H9 (cell line): ENCODE measurements at regions not wholly inside any gene's neighbourhood (a gene's known extent, or its start where the extent isn't known, plus 50 kb on each side); places are given as distances from the start of the nearest gene placed in this dataset.

Source experiments
- DNase-seq: peaks from one replicate; pipeline ENCODE4 v3.0.0-alpha.2; 2017
- H2AFZ ChIP-seq: one replicate; pipeline ENCODE4 v1.6.1; 2013; ENCODE audit warnings: mild to moderate bottlenecking, low read length, control low read depth, moderate library complexity
- H2AK5ac ChIP-seq: 2 replicates; pipeline ENCODE4 v1.6.1; 2013; ENCODE audit warnings: low read length, control low read depth, mixed read lengths; ENCODE audit not compliant: insufficient read length
- H2BK120ac ChIP-seq: one replicate; pipeline ENCODE4 v1.6.1; 2013; ENCODE audit warnings: low read depth, mild to moderate bottlenecking, low read length, control low read depth, inconsistent platforms; ENCODE audit not compliant: poor library complexity, severe bottlenecking
- H2BK12ac ChIP-seq: 2 replicates; pipeline ENCODE4 v1.6.1; 2013; ENCODE audit warnings: low read length, control low read depth, mixed read lengths, low read depth; ENCODE audit not compliant: insufficient read length
- H2BK15ac ChIP-seq: 2 replicates; pipeline ENCODE4 v1.6.1; 2013; ENCODE audit warnings: low read depth, low read length, control low read depth
- H2BK20ac ChIP-seq: one replicate; pipeline ENCODE4 v1.6.1; 2013; ENCODE audit warnings: low read depth, mild to moderate bottlenecking, low read length, control low read depth, inconsistent platforms; ENCODE audit not compliant: poor library complexity, severe bottlenecking
- H2BK5ac ChIP-seq: 2 replicates; pipeline ENCODE4 v1.6.1; 2013; ENCODE audit warnings: low read length, control low read depth, mixed read lengths; ENCODE audit not compliant: insufficient read length
- H3K14ac ChIP-seq: 2 replicates; pipeline ENCODE4 v1.6.1; 2013; ENCODE audit warnings: low read length, control low read depth; ENCODE audit not compliant: insufficient read depth
- H3K18ac ChIP-seq: 2 replicates; pipeline ENCODE4 v1.6.1; 2013; ENCODE audit warnings: low read depth, mild to moderate bottlenecking, mixed read lengths, low read length, control low read depth; ENCODE audit not compliant: insufficient read length
- H3K23ac ChIP-seq: 2 replicates; pipeline ENCODE4 v1.6.1; 2013; ENCODE audit warnings: low read length, control low read depth, mixed read lengths, low read depth; ENCODE audit not compliant: insufficient read length
- H3K23me2 ChIP-seq: 2 replicates; pipeline ENCODE4 v1.6.1; 2013; ENCODE audit warnings: low read depth, mild to moderate bottlenecking, mixed read lengths, low read length, control low read depth; ENCODE audit not compliant: insufficient read length, poor library complexity, severe bottlenecking
- H3K27ac ChIP-seq: 2 replicates; pipeline ENCODE4 v1.5.1; 2013; ENCODE audit warnings: low read length, control low read depth, mixed read lengths, low read depth; ENCODE audit not compliant: insufficient read length
- H3K27me3 ChIP-seq: 2 replicates; pipeline ENCODE4 v1.6.1; 2013; ENCODE audit warnings: low read length, control low read depth, inconsistent platforms; ENCODE audit not compliant: insufficient read depth
- H3K4ac ChIP-seq: 2 replicates; pipeline ENCODE4 v1.6.1; 2013; ENCODE audit warnings: low read depth, mild to moderate bottlenecking, control low read depth, inconsistent platforms, low read length, moderate library complexity
- H3K4me1 ChIP-seq: 2 replicates; pipeline ENCODE4 v1.6.1; 2013; ENCODE audit warnings: low read length, control low read depth, inconsistent platforms; ENCODE audit not compliant: insufficient read depth
- H3K4me2 ChIP-seq: 2 replicates; pipeline ENCODE4 v1.6.1; 2013; ENCODE audit warnings: low read length, control low read depth, mixed read lengths; ENCODE audit not compliant: insufficient read length, insufficient read depth
- H3K56ac ChIP-seq: 2 replicates; pipeline ENCODE4 v1.6.1; 2013; ENCODE audit warnings: low read depth, mild to moderate bottlenecking, mixed read lengths, low read length, control low read depth; ENCODE audit not compliant: insufficient read length
- H3K79me1 ChIP-seq: 2 replicates; pipeline ENCODE4 v1.6.1; 2013; ENCODE audit warnings: low read depth, mild to moderate bottlenecking, moderate library complexity, low read length, control low read depth, inconsistent platforms; ENCODE audit not compliant: insufficient read depth, poor library complexity, severe bottlenecking
- H3K79me2 ChIP-seq: 2 replicates; pipeline ENCODE4 v1.6.1; 2013; ENCODE audit warnings: low read length, control low read depth, inconsistent platforms; ENCODE audit not compliant: insufficient read depth
- H3K9ac ChIP-seq: 2 replicates; pipeline ENCODE4 v1.6.1; 2013; ENCODE audit warnings: low read length, control low read depth, mixed read lengths; ENCODE audit not compliant: insufficient read length; ENCODE audit errors: extremely low read depth
- H3K9me3 ChIP-seq: one replicate; pipeline ENCODE4 v1.6.1; 2013; ENCODE audit warnings: low read depth, low read length, inconsistent platforms; ENCODE audit not compliant: control insufficient read depth
- H3T11ph ChIP-seq: one replicate; pipeline ENCODE4 v1.6.1; 2013; ENCODE audit warnings: mild to moderate bottlenecking, low read length, control low read depth, inconsistent platforms
- H4K20me1 ChIP-seq: one replicate; pipeline ENCODE4 v1.6.1; 2013; ENCODE audit not compliant: control insufficient read depth, insufficient read length, insufficient read depth
- H4K5ac ChIP-seq: 2 replicates; pipeline ENCODE4 v1.6.1; 2013; ENCODE audit warnings: low read depth, mild to moderate bottlenecking, mixed read lengths, low read length, control low read depth; ENCODE audit not compliant: insufficient read length
- H4K8ac ChIP-seq: replicated peaks from 2 replicates; pipeline ENCODE4 v1.6.1; 2013; ENCODE audit warnings: low read length, control low read depth, mixed read lengths, low read depth; ENCODE audit not compliant: insufficient read length
- H4K91ac ChIP-seq: 2 replicates; pipeline ENCODE4 v1.6.1; 2013; ENCODE audit warnings: low read depth, mild to moderate bottlenecking, moderate library complexity, mixed read lengths, low read length, control low read depth; ENCODE audit not compliant: insufficient read length
- H3K27ac Mint-ChIP-seq, 3 experiments: 2 replicates in 2 of 3; 3 replicates in 1 of 3; pipeline ENCODE4 v1.8.0; 2020 to 2021; ENCODE audit warnings: mixed read lengths in 3 of 3, mild to moderate bottlenecking in 1 of 3, moderate library complexity in 1 of 3
- H3K27me3 Mint-ChIP-seq: 2 replicates; pipeline ENCODE4 v1.8.0; 2021; ENCODE audit warnings: low read depth, mild to moderate bottlenecking, moderate library complexity, mixed read lengths
- H3K36me3 Mint-ChIP-seq, 3 experiments: 2 replicates in 2 of 3; 3 replicates in 1 of 3; pipeline ENCODE4 v1.8.0; 2020 to 2021; ENCODE audit warnings: low read depth in 3 of 3, mixed read lengths in 3 of 3; ENCODE audit not compliant: insufficient read depth in 1 of 3
- H3K4me1 Mint-ChIP-seq, 2 experiments: 2 replicates each; pipeline ENCODE4 v1.8.0; 2020; ENCODE audit warnings: mixed read lengths in 2 of 2
- H3K4me3 Mint-ChIP-seq, 2 experiments: 2 replicates in 1 of 2; 3 replicates in 1 of 2; pipeline ENCODE4 v1.8.0; 2020 to 2021; ENCODE audit warnings: mild to moderate bottlenecking in 2 of 2, mixed read lengths in 2 of 2, moderate library complexity in 1 of 2
- H3K9me3 Mint-ChIP-seq, 2 experiments: 2 replicates in 1 of 2; 3 replicates in 1 of 2; pipeline ENCODE4 v1.8.0; 2020; ENCODE audit warnings: mild to moderate bottlenecking in 2 of 2, mixed read lengths in 2 of 2, moderate library complexity in 1 of 2
- CTCF ChIP-seq: fragments of 200-600 bp; sonication (generic); conservative IDR thresholded peaks from 3 replicates; pipeline ENCODE4 v1.8.0; 2021; ENCODE audit warnings: antibody characterized with exemption, mild to moderate bottlenecking
- WGBS: extraction: QIAGEN DNeasy Blood & Tissue Kit; methylation state at CpG from one replicate; pipeline ENCODE4 v1.1.7; 2013; ENCODE audit warnings: missing lambda C conversion rate, low lambda C conversion rate, mixed read lengths; ENCODE audit not compliant: insufficient read length; ENCODE audit errors: extremely low coverage; 5-methylcytosine and 5-hydroxymethylcytosine counted together

- H4K20me1 ChIP-seq = no peaks in the 10 kb centered on the region
- H4K8ac ChIP-seq = no peak overlapping the region
- H3K27ac ChIP-seq = no peak overlapping the region
- no peaks in the 10 kb centered on the region for H3K27me3 Mint-ChIP-seq
- peaks cover 6 to 8% of the 10 kb centered on the region in 2 experiments for H3K4me1 Mint-ChIP-seq
- no peak overlapping the region for H2BK20ac ChIP-seq
- no CpG with 5 or more reads among the region's 4 CpGs for WGBS
- no peaks in the 10 kb centered on the region; a peak in 1 of 7 replicates for H3K36me3 Mint-ChIP-seq
- H3T11ph ChIP-seq = no peak overlapping the region
- H4K5ac ChIP-seq = no peak overlapping the region
- no peak for TF ChIP-seq CTCF
- H2AK5ac ChIP-seq = no peak overlapping the region
- no peaks in the 10 kb centered on the region for H3K4me1 ChIP-seq
- H3K4me3 Mint-ChIP-seq = no peak overlapping the region
- no peaks in the 10 kb centered on the region for H3K79me2 ChIP-seq
- H3K4ac ChIP-seq = no peak overlapping the region
- H3K27me3 ChIP-seq = no peaks in the 10 kb centered on the region
- no peak overlapping the region for H3K23ac ChIP-seq
- H2AFZ ChIP-seq = no peak overlapping the region
- H3K18ac ChIP-seq = no peak overlapping the region
- no peak for DNase-seq
- H3K4me2 ChIP-seq = no peak overlapping the region
- no peak overlapping the region for H3K9ac ChIP-seq
- H3K23me2 ChIP-seq = no peaks in the 10 kb centered on the region
- no peak overlapping the region for H3K14ac ChIP-seq
- H4K91ac ChIP-seq = no peak overlapping the region
- no peaks in the 10 kb centered on the region for H3K9me3 ChIP-seq
- no peaks in the 10 kb centered on the region for H3K9me3 Mint-ChIP-seq
- no peak overlapping the region for H3K56ac ChIP-seq
- H2BK12ac ChIP-seq = no peak overlapping the region
- no peak overlapping the region for H2BK15ac ChIP-seq
- no peaks in the 10 kb centered on the region for H3K79me1 ChIP-seq
- H3K27ac Mint-ChIP-seq = no peak overlapping the region
- no peak overlapping the region for H2BK5ac ChIP-seq
- no peak overlapping the region for H2BK120ac ChIP-seq
Measured at GRCh38 chr3:80537680-80538079, 769.9 kb upstream of the ROBO1 start.
